A549 (cell line): ENCODE measurements at regions not wholly inside any gene's neighbourhood (a gene's known extent, or its start where the extent isn't known, plus 50 kb on each side); places are given as distances from the start of the nearest gene placed in this dataset.

Source experiments
- ATAC-seq, 2 experiments: fragments of 200-7000 bp in 1 of 2; fragments of >200 bp in 1 of 2; cut with Nextera tagmentation in 1 of 2; cut with Tn5 transposase in 1 of 2; 3 replicates each; pipeline versions ENCODE4 v1.8.0 to v1.9.1; 2018 to 2020; ENCODE audit warnings: mild to moderate bottlenecking in 1 of 2, moderate library complexity in 1 of 2
- CTCF ChIA-PET: fragments of 300-600 bp; sonication (Branson Sonifier 250); formaldehyde crosslinking; extraction: SDS; loops from one replicate; lab custom pipeline; 2021; ENCODE audit warnings: antibody characterized with exemption, inconsistent platforms; lab: Yijun Ruan, JAX
- POLR2A ChIA-PET: fragments of 350-600 bp; formaldehyde crosslinking; extraction: SDS; loops from one replicate; lab custom pipeline; 2021; ENCODE audit warnings: antibody characterized with exemption, inconsistent platforms; lab: Yijun Ruan, JAX
- DNase-seq, 2 experiments: peaks; one replicate each; pipeline versions ENCODE4 v3.0.0 to v3.0.0-alpha.2; 2011 to 2016; ENCODE audit warnings: low read depth in 1 of 2, low spot score in 1 of 2
- FAIRE-seq: peaks from 2 replicates; lab custom pipeline; 2011; peaks lifted over from hg19 to GRCh38; lab: Jason Lieb, UNC
- H3K27ac ChIP-seq, 2 experiments: fragments of >200 bp; sonication (Bioruptor Twin); formaldehyde crosslinking; 3 replicates each; pipeline ENCODE4 v1.5.1; 2016 to 2017
- H3K4me1 ChIP-seq: fragments of >200 bp; sonication (Bioruptor Twin); formaldehyde crosslinking; 3 replicates; pipeline ENCODE4 v1.6.1; 2016
- H3K4me2 ChIP-seq: fragments of >200 bp; sonication (Bioruptor Twin); formaldehyde crosslinking; 3 replicates; pipeline ENCODE4 v1.6.1; 2016
- H3K4me3 ChIP-seq: fragments of >200 bp; sonication (Bioruptor Twin); formaldehyde crosslinking; 3 replicates; pipeline ENCODE4 v1.5.1; 2016
- H3K9me3 ChIP-seq: fragments of >200 bp; sonication (Bioruptor Twin); formaldehyde crosslinking; 3 replicates; pipeline ENCODE4 v1.6.1; 2016
- BHLHE40 ChIP-seq: IDR thresholded peaks from 2 replicates; pipeline ENCODE4 v1.6.1; 2012; ENCODE audit warnings: low read depth, low read length, inconsistent platforms
- CBX8 ChIP-seq: fragments of 200-600 bp; sonication (generic); IDR thresholded peaks from 2 replicates; pipeline ENCODE4 v1.6.1; 2016
- E2F6 ChIP-seq: IDR thresholded peaks from 2 replicates; pipeline ENCODE4 v1.6.1; 2012; ENCODE audit warnings: low read depth, borderline replicate concordance
- EHF ChIP-seq: fragments of 250-450 bp; sonication (Bioruptor Pico); IDR thresholded peaks from 2 replicates; pipeline ENCODE4 v1.5.0; 2020; ENCODE audit warnings: mild to moderate bottlenecking
- EP300 ChIP-seq, 2 experiments: fragments of >200 bp; sonication (Bioruptor Twin); formaldehyde crosslinking; IDR thresholded peaks; 2 replicates in 1 of 2; 3 replicates in 1 of 2; pipeline ENCODE4 v1.6.1; 2016 to 2017
- ESRRA ChIP-seq: fragments of 150-350 bp; IDR thresholded peaks from 2 replicates; pipeline ENCODE4 v1.6.1; 2014; ENCODE audit warnings: mild to moderate bottlenecking, low read length, borderline replicate concordance
- FOSL2 ChIP-seq, 2 experiments: fragments of 450-650 bp in 1 of 2; fragments of >200 bp in 1 of 2; sonication (Bioruptor Twin) in 1 of 2; formaldehyde crosslinking; IDR thresholded peaks; 2 replicates each; pipeline versions ENCODE4 v1.5.0 to v1.6.1; 2016 to 2020; ENCODE audit warnings: mild to moderate bottlenecking in 1 of 2, moderate library complexity in 1 of 2
- GATA3 ChIP-seq: IDR thresholded peaks from 2 replicates; pipeline ENCODE4 v1.6.1; 2012; ENCODE audit warnings: borderline replicate concordance
- HDAC2 ChIP-seq: fragments of 200-600 bp; sonication (generic); IDR thresholded peaks from 2 replicates; pipeline ENCODE4 v1.6.1; 2016
- HEYL ChIP-seq: fragments of 250-450 bp; sonication (Bioruptor Pico); IDR thresholded peaks from 2 replicates; pipeline ENCODE4 v1.8.0; 2021; ENCODE audit warnings: mild to moderate bottlenecking, moderate library complexity
- HOXA7 ChIP-seq: fragments of 250-450 bp; sonication (Bioruptor Pico); IDR thresholded peaks from 2 replicates; pipeline ENCODE4 v1.5.0; 2020; ENCODE audit warnings: mild to moderate bottlenecking, moderate library complexity
- HOXB5 ChIP-seq: fragments of 250-450 bp; sonication (Bioruptor Pico); IDR thresholded peaks from 2 replicates; pipeline ENCODE4 v1.5.0; 2020; ENCODE audit warnings: mild to moderate bottlenecking, moderate library complexity
- JUN ChIP-seq, 2 experiments: fragments of >200 bp; sonication (Bioruptor Twin); formaldehyde crosslinking; IDR thresholded peaks; 2 replicates in 1 of 2; 3 replicates in 1 of 2; pipeline ENCODE4 v1.6.1; 2016 to 2017
- JUNB ChIP-seq: fragments of >200 bp; sonication (Bioruptor Twin); formaldehyde crosslinking; IDR thresholded peaks from 2 replicates; pipeline ENCODE4 v1.6.1; 2016
- KDM1A ChIP-seq: fragments of 200-600 bp; sonication (generic); IDR thresholded peaks from 2 replicates; pipeline ENCODE4 v1.6.1; 2016; ENCODE audit warnings: low read depth, mild to moderate bottlenecking
- KDM5A ChIP-seq: fragments of 200-600 bp; sonication (generic); IDR thresholded peaks from 2 replicates; pipeline ENCODE4 v1.6.1; 2016; ENCODE audit warnings: antibody characterized with exemption, mild to moderate bottlenecking
- MAZ ChIP-seq: fragments of 150-350 bp; IDR thresholded peaks from 2 replicates; pipeline ENCODE4 v1.6.1; 2014; ENCODE audit warnings: antibody characterized with exemption, low read depth, low read length, borderline replicate concordance
- NPAS2 ChIP-seq: fragments of 250-450 bp; sonication (Bioruptor Pico); IDR thresholded peaks from 2 replicates; pipeline ENCODE4 v1.8.0; 2022; ENCODE audit warnings: mild to moderate bottlenecking, moderate library complexity, borderline replicate concordance
- NR3C1 ChIP-seq: fragments of >200 bp; sonication (Bioruptor Twin); formaldehyde crosslinking; IDR thresholded peaks from 3 replicates; pipeline ENCODE4 v1.6.1; 2017
- PHF8 ChIP-seq: fragments of 200-600 bp; sonication (generic); IDR thresholded peaks from 2 replicates; pipeline ENCODE4 v1.6.1; 2016; ENCODE audit warnings: low read depth, mild to moderate bottlenecking, antibody characterized with exemption, moderate library complexity, borderline replicate concordance
- RAD21 ChIP-seq, 2 experiments: fragments of >200 bp in 1 of 2; sonication (Bioruptor Twin) in 1 of 2; formaldehyde crosslinking in 1 of 2; IDR thresholded peaks in 1 of 2; conservative IDR thresholded peaks in 1 of 2; 2 replicates in 1 of 2; 3 replicates in 1 of 2; pipeline ENCODE4 v1.6.1; 2012 to 2018; ENCODE audit warnings: inconsistent platforms in 1 of 2
- RCOR1 ChIP-seq: fragments of 150-350 bp; IDR thresholded peaks from 2 replicates; pipeline ENCODE4 v1.6.1; 2014; ENCODE audit warnings: antibody characterized with exemption, low read length, low read depth
- RFX5 ChIP-seq: fragments of 450-650 bp; IDR thresholded peaks from 2 replicates; pipeline ENCODE4 v1.7.1; 2014; ENCODE audit warnings: antibody characterized with exemption, mild to moderate bottlenecking, moderate library complexity
- SMC3 ChIP-seq: fragments of >200 bp; sonication (Bioruptor Twin); formaldehyde crosslinking; IDR thresholded peaks from 3 replicates; pipeline ENCODE4 v1.6.1; 2018; ENCODE audit warnings: inconsistent platforms
- USF2 ChIP-seq: fragments of 450-650 bp; IDR thresholded peaks from 2 replicates; pipeline ENCODE4 v1.6.1; 2014; ENCODE audit warnings: antibody characterized with exemption
- ZC3H11A ChIP-seq: fragments of 450-650 bp; IDR thresholded peaks from 2 replicates; pipeline ENCODE4 v1.6.1; 2014; ENCODE audit warnings: antibody characterized with exemption, mild to moderate bottlenecking
- ZFP36 ChIP-seq: fragments of 450-650 bp; IDR thresholded peaks from 2 replicates; pipeline ENCODE4 v1.6.1; 2014; ENCODE audit warnings: borderline replicate concordance; ENCODE audit not compliant: partially characterized antibody
- ZNF302 ChIP-seq: fragments of 250-450 bp; sonication (Bioruptor Pico); IDR thresholded peaks from 2 replicates; pipeline ENCODE4 v1.9.0; 2021; ENCODE audit warnings: inconsistent platforms, mild to moderate bottlenecking, moderate library complexity
- WGBS: methylation state at CpG from one replicate; pipeline ENCODE4 v1.1.6; 2017; ENCODE audit errors: missing lambda C conversion rate; 5-methylcytosine and 5-hydroxymethylcytosine counted together
- TF ChIP-seq, protein P1 (sequence below): fragments of >200 bp; sonication (Bioruptor Twin); formaldehyde crosslinking; IDR thresholded peaks from 3 replicates; pipeline ENCODE4 v1.6.1; 2016
- TF ChIP-seq, protein P2 (sequence below): fragments of 250-450 bp; sonication (Bioruptor Pico); IDR thresholded peaks from 2 replicates; pipeline ENCODE4 v1.5.0; 2021; ENCODE audit warnings: mild to moderate bottlenecking, moderate library complexity, borderline replicate concordance
- TF ChIP-seq, protein P3 (sequence below): IDR thresholded peaks from 2 replicates; pipeline ENCODE4 v1.6.1; 2012

DNA sequence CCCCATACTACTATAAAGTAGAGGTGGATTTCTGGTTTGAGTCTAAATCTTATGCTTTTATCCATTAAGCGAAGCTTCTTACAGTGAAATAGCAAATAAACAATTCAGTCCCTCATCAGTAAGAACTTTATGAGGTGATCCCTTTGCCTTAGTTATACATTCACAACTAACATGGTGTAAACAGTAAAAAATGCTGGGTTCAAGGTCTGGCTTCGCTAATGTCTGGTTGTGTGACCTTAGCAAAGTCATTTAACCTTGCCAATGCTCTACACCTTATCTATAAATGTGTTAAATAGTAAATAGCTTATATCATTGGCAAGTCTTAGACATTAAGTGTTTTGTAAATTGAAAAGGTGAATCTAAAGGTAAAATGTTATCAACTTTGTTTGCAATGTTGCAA is 475.4 kb downstream of the LMO4 start:
- WGBS = 80% methylated on average over 2 of the region's 2 CpGs
- no peak for DNase-seq
- Histone ChIP-seq H3K4me3 (no peak overlapping the region), H3K4me2 (no peak overlapping the region)
- TF ChIP-seq, protein P1, sequence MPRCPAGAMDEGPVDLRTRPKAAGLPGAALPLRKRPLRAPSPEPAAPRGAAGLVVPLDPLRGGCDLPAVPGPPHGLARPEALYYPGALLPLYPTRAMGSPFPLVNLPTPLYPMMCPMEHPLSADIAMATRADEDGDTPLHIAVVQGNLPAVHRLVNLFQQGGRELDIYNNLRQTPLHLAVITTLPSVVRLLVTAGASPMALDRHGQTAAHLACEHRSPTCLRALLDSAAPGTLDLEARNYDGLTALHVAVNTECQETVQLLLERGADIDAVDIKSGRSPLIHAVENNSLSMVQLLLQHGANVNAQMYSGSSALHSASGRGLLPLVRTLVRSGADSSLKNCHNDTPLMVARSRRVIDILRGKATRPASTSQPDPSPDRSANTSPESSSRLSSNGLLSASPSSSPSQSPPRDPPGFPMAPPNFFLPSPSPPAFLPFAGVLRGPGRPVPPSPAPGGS = no peak
- TF ChIP-seq NPAS2 (CRISPR knock-in tag) (no peak), HOXA7 (CRISPR knock-in tag) (no peak), EHF (CRISPR knock-in tag) (no peak), PHF8 (no peak), MAZ (no peak), KDM1A (no peak), HOXB5 (CRISPR knock-in tag) (no peak), HEYL (CRISPR knock-in tag) (no peak), ZFP36 (no peak), RFX5 (no peak), USF2 (no peak), ZNF302 (CRISPR knock-in tag) (no peak), RCOR1 (no peak), HDAC2 (no peak), KDM5A (no peak), NR3C1 (no peak), SMC3 (no peak), BHLHE40 (no peak)
- TF ChIP-seq, protein P2, sequence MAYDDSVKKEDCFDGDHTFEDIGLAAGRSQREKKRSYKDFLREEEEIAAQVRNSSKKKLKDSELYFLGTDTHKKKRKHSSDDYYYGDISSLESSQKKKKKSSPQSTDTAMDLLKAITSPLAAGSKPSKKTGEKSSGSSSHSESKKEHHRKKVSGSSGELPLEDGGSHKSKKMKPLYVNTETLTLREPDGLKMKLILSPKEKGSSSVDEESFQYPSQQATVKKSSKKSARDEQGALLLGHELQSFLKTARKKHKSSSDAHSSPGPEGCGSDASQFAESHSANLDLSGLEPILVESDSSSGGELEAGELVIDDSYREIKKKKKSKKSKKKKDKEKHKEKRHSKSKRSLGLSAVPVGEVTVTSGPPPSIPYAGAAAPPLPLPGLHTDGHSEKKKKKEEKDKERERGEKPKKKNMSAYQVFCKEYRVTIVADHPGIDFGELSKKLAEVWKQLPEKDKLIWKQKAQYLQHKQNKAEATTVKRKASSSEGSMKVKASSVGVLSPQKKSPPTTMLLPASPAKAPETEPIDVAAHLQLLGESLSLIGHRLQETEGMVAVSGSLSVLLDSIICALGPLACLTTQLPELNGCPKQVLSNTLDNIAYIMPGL (CRISPR knock-in tag) = no peak
- TF ChIP-seq, all 56 proteins: peak for 0
- ChIA-PET CTCF (interaction anchor here (0.6 to 0.7 kb wide), 2 partner anchors 624 to 1154 kb away, joined by 3 read pairs; no protein-coding TSS in a partner anchor), POLR2A (no interaction called here)
- Histone ChIP-seq H3K27ac (peak overlapping the region; percentile 21 to 59; a peak in 1 of 6 replicates), H3K4me1 (peaks cover 30% of the 10 kb centered on the region), H3K9me3 (no peaks in the 10 kb centered on the region)
- ATAC-seq (no peak), FAIRE-seq (no peak)

- Histone ChIP-seq H3K9me3 (no peaks in the 10 kb centered on the region), H3K4me3 (0 out of 3 replicates have a peak overlapping the region, but pooled peaks have one; percentile 18), H3K4me2 (peak overlapping the region; percentile 89), H3K27ac (peak overlapping the region; percentile 87 to 90), H3K4me1 (peaks cover 30% of the 10 kb centered on the region)
- WGBS = 4% methylated on average over 14 of the region's 14 CpGs
- peak; percentile 30 to 31; a peak in 3 of 5 replicates for TF ChIP-seq RAD21 (conservative IDR thresholded peaks at IDR 0.05 in 1 of 2, IDR thresholded peaks at IDR 0.05 in 1 of 2)
- TF ChIP-seq ESRRA = no peak
- TF ChIP-seq CBX8 = no peak
- TF ChIP-seq FOSL2 (IDR thresholded peaks at IDR 0.05) = no peak
- TF ChIP-seq FOSL2 (CRISPR knock-in tag; IDR thresholded peaks at IDR 0.05) = peak; percentile 36; the same call in 1 of the 2 replicates
- TF ChIP-seq, protein P1 = 0 out of 3 replicates have a peak, but pooled peaks have one; percentile 18
- TF ChIP-seq SMC3 = peak; percentile 11; the same call in 2 of the 3 replicates
- peak; percentile 51; the same call in 1 of the 2 replicates for TF ChIP-seq JUNB
- peak; percentile 87 for TF ChIP-seq E2F6
- peak; percentile 94 for TF ChIP-seq GATA3
- 0 out of 5 replicates have a peak, but pooled peaks of 1 of the 2 experiments have one; percentile 49 for TF ChIP-seq JUN (IDR thresholded peaks at IDR 0.05)
- TF ChIP-seq ZC3H11A = no peak
- TF ChIP-seq, protein P3, sequence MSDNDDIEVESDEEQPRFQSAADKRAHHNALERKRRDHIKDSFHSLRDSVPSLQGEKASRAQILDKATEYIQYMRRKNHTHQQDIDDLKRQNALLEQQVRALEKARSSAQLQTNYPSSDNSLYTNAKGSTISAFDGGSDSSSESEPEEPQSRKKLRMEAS = peak; percentile 81
- peak in 1 of 2 experiments; percentile 54; a peak in 1 of 5 replicates for TF ChIP-seq EP300 (IDR thresholded peaks at IDR 0.05)
- ATAC-seq = peak; percentile 78 to 92
- FAIRE-seq = no peak
- CTCF ChIA-PET = interaction anchor here (1.8 kb wide), 1 partner anchor 148 kb away, joined by 5 read pairs; no protein-coding TSS in a partner anchor
- POLR2A ChIA-PET = interaction anchor here (0.9 kb wide), 1 partner anchor 10 kb away, joined by 4 read pairs; no protein-coding TSS in a partner anchor
- peak; percentile 13 to 83 for DNase-seq
Observed at GRCh38 chr1:87805666-87806378, 477.1 kb downstream of the LMO4 start.
